Mucosa of descending colon (tissue), 3 donors: ENCODE measurements at regions not wholly inside any gene's neighbourhood (a gene's known extent, or its start where the extent isn't known, plus 50 kb on each side); places are given as distances from the start of the nearest gene placed in this dataset.
"Not testable (repeated sequence)": the region's sequence is repeated elsewhere in the genome, so short reads cannot be mapped to it uniquely, and the experiment has no call there.

Experiments
- ATAC-seq: fragments of 200-7000 bp; cut with Tn5 transposase; one replicate; pipeline ENCODE4 v1.9.1; 2020; ENCODE audit warnings: mild to moderate bottlenecking, moderate library complexity
- DNase-seq, 3 donors: peaks; one replicate each; pipeline ENCODE4 v3.0.0-alpha.2; 2020
- H3K36me3 ChIP-seq: fragments of 200-600 bp; one replicate; pipeline ENCODE4 v1.8.0; 2021; ENCODE audit warnings: low read depth, mild to moderate bottlenecking
- H3K4me1 ChIP-seq: fragments of 200-600 bp; one replicate; pipeline ENCODE4 v1.8.0; 2021; ENCODE audit warnings: low read depth, mild to moderate bottlenecking
- H3K4me3 ChIP-seq: fragments of 200-600 bp; one replicate; pipeline ENCODE4 v1.8.0; 2021; ENCODE audit warnings: mild to moderate bottlenecking
- H3K9me3 ChIP-seq: fragments of 200-600 bp; one replicate; pipeline ENCODE4 v1.8.0; 2021; ENCODE audit warnings: mild to moderate bottlenecking
- intact Hi-C, 2 donors: fragments of 100-400 bp; cut with DNase I in 1 of 2; cut with micrococcal nuclease in 1 of 2; formaldehyde crosslinking; loops; one replicate each; pipeline versions ENCODE4 v1.11.0 to v1.11.1; 2022; cut with DNase I, micrococcal nuclease
- TF ChIP-seq, protein P1 (sequence below): fragments of 200-600 bp; IDR thresholded peaks from one replicate; pipeline ENCODE4 v1.8.0; 2022; ENCODE audit warnings: antibody characterized with exemption, mild to moderate bottlenecking
- donor health status: DM: no; HTN: no; CAD: no; lungs with moderate emphysema.
- donor health status: DM: no; HTN: no; CAD: no.
- donor health status: DM: no; HTN: yes; CAD: no.

DNA sequence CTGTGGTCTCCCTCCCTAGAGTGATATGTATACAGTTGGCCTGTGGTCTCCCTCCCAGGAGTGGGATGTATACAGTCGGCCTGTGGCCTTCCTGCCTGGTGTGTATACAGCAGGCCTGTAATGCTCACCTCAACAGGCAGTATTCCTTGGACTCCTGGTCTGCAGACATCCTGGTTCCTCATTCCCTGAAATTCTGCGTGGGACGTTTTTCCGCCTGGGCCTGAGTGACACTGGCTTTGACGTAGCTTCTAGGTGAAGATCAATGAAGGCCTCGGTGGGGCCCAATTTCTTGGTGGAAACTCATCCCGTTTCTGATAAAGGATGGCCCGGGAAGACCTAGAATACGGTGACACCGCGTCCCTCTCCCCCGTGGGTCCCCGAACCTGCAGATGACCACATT is 98.7 kb upstream of the PPP2R3B start:
- Histone ChIP-seq H3K9me3 (no peaks in the 10 kb centered on the region), H3K36me3 (no peaks in the 10 kb centered on the region), H3K4me3 (no peak overlapping the region), H3K4me1 (no peaks in the 10 kb centered on the region)
- TF ChIP-seq, protein P1, sequence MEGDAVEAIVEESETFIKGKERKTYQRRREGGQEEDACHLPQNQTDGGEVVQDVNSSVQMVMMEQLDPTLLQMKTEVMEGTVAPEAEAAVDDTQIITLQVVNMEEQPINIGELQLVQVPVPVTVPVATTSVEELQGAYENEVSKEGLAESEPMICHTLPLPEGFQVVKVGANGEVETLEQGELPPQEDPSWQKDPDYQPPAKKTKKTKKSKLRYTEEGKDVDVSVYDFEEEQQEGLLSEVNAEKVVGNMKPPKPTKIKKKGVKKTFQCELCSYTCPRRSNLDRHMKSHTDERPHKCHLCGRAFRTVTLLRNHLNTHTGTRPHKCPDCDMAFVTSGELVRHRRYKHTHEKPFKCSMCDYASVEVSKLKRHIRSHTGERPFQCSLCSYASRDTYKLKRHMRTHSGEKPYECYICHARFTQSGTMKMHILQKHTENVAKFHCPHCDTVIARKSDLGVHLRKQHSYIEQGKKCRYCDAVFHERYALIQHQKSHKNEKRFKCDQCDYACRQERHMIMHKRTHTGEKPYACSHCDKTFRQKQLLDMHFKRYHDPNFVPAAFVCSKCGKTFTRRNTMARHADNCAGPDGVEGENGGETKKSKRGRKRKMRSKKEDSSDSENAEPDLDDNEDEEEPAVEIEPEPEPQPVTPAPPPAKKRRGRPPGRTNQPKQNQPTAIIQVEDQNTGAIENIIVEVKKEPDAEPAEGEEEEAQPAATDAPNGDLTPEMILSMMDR = no peak
- intact Hi-C loops = no loop called here
- DNase-seq (no peak), ATAC-seq (no peak)

DNA sequence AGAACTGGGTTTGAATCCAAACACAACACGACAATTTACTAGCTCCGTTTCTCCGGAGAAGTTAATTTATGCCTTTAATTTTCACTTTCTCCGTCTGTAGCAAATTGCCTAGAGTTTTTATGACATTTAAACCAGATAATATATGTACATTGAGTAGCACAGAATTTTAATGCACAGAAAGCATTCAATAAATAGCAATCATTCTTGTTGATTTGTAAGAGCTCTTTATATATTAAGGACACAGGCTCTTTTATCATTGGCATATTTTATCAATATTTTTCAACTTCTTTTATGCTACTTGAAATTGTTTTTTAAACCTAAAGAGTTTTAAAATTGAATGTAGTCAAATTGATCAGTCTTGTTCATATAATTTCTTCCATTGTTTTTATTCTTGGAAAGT is 99.6 kb upstream of the PPP2R3B start:
- no peak for DNase-seq
- Histone ChIP-seq H3K4me1 (no peaks in the 10 kb centered on the region), H3K36me3 (no peaks in the 10 kb centered on the region), H3K9me3 (no peaks in the 10 kb centered on the region), H3K4me3 (no peak overlapping the region)
- no peak for ATAC-seq
- TF ChIP-seq, protein P1 = no peak
- intact Hi-C loops = no loop called here

DNA sequence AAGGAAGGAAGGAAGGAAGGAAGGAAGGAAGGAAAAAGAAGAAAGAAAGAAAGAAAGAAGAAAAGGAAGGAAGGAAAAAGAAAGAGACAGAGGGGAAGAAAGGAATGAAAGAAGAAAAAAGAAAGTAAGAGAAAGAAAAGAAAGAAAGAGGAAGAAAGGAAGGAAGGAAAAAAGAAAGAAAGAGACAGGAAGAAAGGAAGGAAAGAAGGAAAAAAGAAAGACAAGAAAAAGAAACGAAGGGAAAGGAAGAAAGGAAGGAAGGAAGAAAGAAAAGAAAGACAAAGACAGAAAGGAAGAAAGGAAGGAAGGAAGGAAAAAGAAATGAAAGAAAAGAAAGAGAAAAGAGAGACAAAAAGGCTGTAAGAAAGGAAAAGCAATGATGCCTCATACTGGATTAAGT is 101.1 kb upstream of the PPP2R3B start:
- TF ChIP-seq, protein P1 = no peak
- intact Hi-C loops = no loop called here
- Histone ChIP-seq H3K36me3 (no peaks in the 10 kb centered on the region), H3K9me3 (no peaks in the 10 kb centered on the region), H3K4me3 (no peak overlapping the region), H3K4me1 (no peaks in the 10 kb centered on the region)
- ATAC-seq (no peak), DNase-seq (no peak)

DNA sequence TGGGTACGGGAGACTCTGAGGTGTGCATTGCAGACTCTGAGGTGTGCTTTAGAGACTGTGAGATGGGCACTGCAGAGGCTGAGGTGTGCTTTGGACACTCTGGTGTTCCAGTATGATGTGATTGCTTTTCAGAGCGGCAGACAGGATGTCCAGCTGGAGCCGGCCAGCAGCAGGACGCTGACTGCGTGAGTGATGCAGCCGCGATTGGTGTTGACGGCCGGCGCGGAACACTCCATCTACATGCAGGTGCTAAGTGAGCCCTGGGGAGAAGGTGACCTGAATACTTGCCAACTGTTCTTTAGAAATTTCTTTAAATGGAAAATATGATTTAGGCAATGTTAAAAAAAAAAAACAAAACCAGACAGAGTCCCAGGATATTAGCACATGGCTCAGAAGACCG is 103.1 kb upstream of the PPP2R3B start:
- H3K36me3 ChIP-seq = no peaks in the 10 kb centered on the region
- no peaks in the 10 kb centered on the region for H3K4me1 ChIP-seq
- no peak for ATAC-seq
- intact Hi-C loops = no loop called here
- no peaks in the 10 kb centered on the region for H3K9me3 ChIP-seq
- H3K4me3 ChIP-seq = no peak overlapping the region
- no peak for DNase-seq
- TF ChIP-seq, protein P1 = no peak

DNA sequence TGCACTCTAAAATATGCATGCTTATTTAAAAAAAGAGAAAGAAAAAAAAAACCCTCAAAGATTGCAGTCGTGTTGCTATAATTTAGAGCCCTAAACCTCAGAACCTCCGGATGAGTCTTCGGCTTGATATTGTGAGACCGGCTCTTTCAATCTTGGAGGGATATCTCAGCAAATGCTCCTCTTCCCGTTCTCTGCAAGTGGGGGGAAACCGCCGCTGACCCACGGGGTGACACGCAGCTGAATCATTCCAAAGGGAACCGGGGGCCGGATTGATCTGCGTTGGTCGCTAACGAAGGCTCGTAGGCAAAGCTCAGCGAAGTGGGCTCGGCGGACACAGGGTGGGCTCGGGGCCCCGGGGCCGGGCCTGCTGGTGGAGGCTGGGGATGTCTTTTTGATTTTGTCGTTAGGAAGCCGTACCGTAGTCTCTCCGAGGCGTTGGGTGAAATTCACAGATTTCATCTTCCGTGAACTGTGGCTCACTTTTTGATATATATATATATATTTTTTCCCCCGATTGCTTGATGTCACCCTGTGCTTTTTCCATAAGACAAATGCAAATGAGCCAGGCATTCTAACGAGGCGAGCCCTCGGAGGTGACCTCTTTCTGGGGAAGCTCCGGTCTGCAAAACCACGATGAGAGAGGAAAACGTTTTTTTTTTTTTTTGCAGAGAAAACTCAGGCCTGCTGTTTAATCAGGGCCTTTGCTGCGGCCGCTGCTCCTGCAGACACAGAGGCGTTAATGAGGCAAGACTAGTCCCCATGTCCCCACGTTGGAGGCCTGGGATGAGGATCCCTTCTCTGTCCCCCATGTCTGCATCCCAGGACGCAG is 110.7 kb upstream of the PPP2R3B start:
- Histone ChIP-seq H3K36me3 (no peaks in the 10 kb centered on the region), H3K4me1 (no peaks in the 10 kb centered on the region), H3K9me3 (no peaks in the 10 kb centered on the region), H3K4me3 (no peak overlapping the region)
- no peak for DNase-seq
- TF ChIP-seq, protein P1 = no peak
- intact Hi-C loops = no loop called here
- no peak for ATAC-seq

DNA sequence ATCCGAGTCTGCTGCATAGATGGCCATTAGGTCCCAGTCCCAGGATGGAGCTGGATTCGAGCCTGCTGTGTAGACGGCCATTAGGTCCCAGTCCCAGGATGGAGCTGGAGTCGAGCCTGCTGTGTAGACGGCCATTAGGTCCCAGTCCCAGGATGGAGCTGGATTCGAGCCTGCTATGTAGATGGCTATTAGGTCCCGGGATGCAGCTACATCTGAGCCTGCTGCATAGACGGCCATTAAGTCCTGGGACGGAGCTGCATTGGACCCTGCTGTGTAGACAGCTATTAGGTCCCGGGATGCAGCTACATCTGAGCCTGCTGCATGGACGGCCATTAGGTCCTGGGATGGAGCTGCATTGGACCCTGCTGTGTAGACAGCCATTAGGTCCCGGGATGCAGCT is 112.2 kb upstream of the PPP2R3B start:
- H3K36me3 ChIP-seq, H3K9me3 ChIP-seq, intact Hi-C loops, H3K4me1 ChIP-seq, H3K4me3 ChIP-seq, ATAC-seq, DNase-seq: not testable (repeated sequence)
